Esophagus mucosa (tissue), 1 donor: ENCODE measurements at regions not wholly inside any gene's neighbourhood (a gene's known extent, or its start where the extent isn't known, plus 50 kb on each side); places are given as distances from the start of the nearest gene placed in this dataset.
A peak's percentile ranks its signal among the peaks of the same experiment; 100 is the strongest.
"Not testable (repeated sequence)": the region's sequence is repeated elsewhere in the genome, so short reads cannot be mapped to it uniquely, and the experiment has no call there.

Experiments used
- ATAC-seq: fragments of 200-7000 bp; cut with Tn5 transposase; one replicate; pipeline ENCODE4 v1.9.1; 2020
- donor health status: DM: yes; HTN: yes; CAD: no.

DNA sequence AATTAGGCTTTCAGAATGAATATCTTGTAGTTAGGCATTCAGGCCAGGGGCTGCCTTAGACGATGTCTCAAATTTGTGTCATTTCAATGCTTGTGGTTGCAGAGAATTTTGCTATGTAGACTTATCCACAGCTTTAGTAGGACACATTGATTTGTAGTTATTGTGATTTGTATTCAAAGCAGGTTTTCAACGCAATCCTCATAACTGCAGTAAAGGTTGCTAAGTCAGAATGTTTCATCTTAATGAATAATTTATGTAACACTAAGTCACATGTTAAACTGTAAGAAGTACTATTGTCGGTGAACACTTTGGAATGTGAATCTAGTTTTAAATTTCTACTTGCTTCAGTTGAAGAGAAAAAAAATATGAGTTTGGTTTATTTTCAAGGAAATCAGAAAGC lies 1117.2 kb upstream of the SPRY2 start:
- ATAC-seq, result no peak

DNA sequence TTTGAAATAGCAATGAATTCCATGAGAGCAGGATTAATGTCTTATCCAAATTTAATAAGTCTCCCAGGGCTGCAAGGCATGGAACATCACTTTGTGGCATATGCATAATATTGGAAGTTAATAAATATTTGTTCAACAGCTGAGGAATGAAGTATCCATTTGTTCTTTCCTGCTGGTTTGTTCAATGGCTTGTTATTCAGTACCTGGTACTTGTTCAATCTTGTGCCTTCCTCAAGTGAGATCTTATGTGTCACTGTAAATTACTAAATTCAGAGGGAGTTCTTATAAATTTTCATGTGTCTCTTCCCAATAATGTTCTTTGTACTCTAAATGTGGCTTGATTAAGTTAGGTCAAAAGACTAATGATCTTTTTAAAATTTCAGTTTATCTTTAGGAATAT lies 1105.5 kb upstream of the SPRY2 start:
- no peak for ATAC-seq

DNA sequence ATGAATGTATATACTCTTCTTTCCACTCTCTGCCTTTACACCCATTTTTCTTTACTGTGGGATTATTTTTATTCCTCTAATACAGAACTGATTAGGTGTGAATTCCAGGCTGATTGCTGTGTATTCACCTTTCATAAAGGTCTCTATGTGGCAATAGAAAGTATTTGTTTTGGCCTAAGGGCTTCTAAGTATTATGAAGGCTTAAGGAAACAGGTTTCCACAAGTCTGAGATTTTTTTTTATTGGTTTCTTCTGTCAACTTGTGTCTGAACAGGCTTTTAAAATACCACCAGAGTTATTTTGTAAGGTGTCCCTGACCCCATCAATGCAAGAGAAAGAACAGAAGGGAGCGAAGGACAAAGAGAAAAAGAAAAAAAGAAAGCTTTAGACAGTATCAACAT lies 1102.0 kb upstream of the SPRY2 start:
- peak; percentile 81 for ATAC-seq

DNA sequence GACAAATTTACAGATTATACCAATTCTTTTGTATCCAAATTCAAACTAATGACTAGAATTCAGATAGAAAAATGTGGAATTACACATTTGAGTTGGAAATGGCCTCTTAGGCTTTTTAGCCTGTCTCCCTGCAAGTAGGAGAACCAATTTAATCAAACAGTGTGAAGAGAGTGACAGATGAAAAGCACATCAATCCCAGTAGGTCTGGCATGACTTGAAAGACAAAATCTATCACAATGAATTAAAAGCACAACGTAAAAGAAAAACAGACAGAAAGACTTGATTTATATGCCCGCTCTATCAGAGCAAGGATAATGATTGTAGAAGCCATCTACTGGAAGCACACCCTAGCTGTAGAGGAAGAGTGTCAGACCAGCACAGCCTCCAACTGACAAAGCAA lies 1084.4 kb upstream of the SPRY2 start:
- ATAC-seq, result no peak

DNA sequence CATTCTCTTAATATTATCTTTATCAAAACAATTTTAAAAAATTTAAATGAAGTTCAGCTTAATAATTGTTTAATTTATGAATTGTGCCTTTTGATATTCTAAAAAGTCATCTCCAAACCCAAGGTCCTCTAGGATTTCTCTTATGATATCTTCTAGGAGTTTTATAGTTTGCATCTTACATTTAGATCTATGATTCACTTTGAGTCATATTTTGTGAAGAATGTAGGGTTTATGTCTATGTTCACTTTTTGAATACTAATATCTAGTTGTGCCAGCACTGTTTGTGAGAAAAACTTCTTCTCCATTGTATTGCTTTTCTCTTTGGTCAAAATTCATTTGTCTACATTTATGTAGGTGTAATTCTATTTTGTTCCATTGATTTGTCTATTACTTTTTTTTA lies 1068.4 kb upstream of the SPRY2 start:
- no peak for ATAC-seq

DNA sequence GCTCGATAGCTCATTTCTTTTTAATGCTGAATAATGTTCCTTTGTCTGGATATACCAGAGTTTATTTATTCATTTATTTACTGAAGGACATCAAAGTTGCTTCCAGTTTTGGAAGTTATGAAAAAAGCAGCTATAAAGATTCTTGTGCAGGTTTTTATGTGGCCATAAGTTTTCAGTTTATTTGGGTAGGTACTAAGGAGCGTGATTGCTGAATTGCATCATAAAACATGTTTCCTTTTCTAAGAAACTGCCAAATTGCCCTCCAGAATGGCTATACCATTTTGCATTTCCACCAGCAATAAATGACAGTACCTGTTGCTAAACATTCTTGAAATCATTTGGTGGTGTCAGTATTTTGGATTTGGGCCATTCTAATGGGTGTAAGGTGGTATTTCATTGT lies 1067.7 kb upstream of the SPRY2 start:
- ATAC-seq, result no peak

DNA sequence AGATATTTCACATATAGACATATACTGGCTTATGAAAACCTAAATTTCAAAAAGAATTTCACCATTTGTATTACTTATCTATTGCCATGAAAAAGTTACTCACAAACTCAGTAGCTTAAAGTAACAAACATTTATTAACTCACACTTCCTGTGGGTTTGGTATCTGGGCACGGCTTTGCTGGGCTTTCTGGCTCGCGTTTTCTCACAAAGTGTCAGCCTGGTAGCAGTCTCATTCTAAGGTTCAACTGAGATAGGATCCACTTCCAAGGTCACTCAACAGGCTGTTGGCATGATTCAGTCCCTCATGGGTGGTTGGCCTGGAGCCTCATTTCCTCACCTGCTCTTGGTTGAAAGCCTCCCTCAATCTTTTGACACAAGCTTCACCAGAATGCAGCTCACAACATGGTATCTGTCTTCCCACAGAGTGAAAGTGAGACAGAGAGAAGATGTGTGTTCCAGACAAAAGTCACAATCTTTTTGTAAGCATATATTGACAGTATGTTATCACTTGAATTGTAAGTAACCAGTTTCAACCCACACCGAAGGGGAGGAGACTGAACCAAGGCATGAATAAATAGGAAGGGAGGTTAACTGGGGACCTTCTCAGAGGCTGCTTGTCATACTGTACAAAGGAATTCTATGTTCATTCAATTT lies 1065.8 kb upstream of the SPRY2 start:
- no peak for ATAC-seq

DNA sequence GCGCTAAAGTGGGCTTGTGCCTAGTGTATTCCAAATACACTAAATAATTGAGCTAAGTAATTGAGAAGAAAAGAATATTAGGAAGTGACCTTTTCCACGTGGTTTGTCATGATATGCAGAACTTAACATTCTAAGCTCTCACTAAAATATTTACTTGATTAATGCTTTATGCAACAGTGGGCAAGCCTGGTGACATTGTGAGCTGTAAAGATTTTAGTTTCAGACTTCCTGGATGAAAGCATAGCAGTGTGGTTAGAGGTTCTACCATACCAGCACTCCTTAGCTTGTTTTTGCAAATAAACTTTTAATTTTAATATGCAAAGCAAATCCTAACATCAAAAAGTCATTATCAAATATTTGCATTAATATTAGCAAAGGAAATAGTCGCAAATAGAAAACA lies 1065.1 kb upstream of the SPRY2 start:
- ATAC-seq, result no peak

DNA sequence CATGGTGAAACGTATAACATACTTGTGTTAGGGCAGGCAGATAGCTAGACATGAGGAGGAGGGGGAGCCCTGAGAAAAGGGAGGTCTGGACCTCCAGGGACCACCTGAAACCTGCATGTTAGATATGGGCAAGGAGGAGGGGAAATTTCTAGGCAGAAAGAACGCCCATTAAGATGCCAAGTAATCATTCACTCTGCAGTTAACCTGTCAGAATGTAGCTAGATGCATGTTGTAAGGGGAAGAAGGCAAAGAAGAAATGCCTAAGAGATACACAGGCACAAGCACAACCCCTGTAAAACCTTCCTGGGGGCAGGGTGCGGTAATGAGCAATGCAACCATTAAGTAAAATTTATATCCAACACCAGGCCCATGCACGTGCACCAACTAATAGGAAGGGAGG lies 1055.3 kb upstream of the SPRY2 start:
- no peak for ATAC-seq

DNA sequence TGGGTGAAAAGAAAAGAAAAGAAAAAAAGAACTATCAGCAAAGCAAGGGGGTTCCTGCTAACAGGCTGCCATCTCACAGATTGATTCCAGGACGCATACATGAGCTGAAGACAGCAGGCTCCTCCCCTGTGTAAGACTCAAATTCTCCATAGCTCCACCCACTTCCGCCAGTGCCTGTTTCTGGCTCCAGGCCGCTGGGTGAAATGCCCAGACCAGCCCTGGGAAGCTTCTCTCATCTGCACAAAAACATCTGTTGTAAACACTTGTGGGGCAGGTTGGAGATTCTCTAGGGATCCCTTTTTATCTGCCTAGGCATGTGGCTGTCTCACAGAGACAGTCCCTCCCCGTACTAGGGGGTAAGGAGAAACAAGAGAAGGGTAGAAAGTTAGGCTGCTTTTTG lies 1054.4 kb upstream of the SPRY2 start:
- peak; percentile 52 for ATAC-seq

DNA sequence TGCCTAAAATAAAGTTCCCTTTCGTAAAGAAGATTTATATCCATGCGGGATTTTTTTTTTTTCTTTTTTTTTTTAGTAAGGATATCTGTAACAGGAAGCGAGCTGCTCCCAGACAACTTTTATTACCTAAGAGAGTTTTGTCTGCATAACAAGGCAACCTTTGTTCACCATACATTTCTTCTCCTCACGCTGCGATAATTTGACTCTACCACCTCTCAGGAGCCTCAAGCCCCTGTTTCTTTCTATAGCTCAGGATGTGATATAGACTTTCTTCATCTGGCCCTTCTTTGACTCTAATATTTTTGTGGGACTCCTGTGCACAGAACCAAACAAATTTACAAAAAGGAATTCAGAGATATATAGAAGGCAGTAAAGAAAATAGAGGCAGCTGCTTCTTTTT lies 1053.7 kb upstream of the SPRY2 start:
- ATAC-seq, result no peak

DNA sequence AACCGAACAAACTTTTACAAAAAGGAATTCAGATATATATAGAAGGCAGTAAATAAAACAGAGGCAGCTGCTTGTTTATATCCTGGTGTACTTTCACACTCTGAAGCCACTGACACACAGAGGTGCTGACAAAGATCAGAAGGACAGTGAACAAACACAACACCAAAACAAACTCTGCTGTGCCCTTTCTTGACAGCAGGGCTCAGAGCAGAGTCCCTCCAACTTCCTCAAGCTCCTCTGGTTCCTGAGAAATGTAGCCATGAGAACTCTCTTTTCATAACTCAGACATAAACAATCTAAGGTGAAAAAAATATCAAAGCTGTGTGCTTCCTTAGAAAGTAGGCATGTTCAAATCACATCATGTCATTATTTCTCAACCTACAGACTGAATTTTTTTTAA lies 1052.8 kb upstream of the SPRY2 start:
- no peak for ATAC-seq

DNA sequence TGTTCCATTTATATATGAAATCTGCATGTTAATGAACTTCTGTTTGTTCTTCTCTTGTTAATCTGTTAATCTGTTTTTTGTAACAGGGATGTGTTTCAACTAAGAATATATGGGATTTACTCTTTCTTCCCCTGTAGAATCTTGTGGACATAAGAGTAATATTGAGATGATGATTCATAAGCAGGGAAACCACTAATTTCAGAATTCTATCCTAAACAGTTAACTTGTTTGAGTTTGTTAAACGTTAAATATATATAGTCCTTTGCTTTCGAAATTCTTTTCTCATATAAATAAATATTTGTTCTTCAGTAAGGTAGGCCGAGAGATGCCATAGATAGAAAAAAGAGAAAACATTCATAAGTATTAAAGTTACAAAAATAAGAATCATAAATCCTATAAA lies 1052.2 kb upstream of the SPRY2 start:
- ATAC-seq, result no peak

DNA sequence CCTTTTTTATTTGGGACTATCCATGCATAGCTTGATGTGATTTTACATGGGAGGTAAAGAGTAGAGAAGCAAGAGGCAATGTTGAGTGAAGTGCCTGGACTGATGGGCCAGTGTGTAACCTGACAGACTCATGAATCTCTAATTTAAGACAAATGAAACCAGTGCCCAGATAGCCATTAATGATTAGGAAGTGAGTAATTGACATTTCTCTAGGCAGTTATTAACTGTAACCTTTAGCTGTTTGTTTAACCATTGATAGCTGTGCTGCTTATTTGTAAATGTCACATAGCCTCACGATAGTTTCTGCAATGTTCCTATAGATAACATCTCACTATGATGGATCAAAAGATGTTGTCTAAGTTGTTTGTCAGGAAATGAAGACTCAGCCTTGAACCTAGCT lies 1047.5 kb upstream of the SPRY2 start:
- ATAC-seq, result no peak

DNA sequence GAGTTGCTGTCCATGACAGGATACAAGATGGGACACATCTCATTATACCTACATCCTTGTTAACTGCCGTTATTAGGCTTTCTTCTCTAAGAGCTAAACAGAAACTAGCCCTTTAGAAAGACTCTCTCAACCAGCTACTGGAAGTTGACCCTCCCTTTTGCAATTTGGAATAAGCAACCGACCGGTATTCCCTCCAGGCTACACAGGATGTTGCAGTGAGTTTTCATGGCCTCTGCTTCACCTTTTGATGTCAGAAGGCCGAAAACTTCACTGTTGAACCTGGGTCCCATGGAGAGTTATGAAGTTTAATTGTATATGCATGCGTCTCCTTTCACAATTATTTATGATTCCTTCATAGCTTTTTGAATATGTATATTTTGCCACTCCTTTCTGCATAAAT lies 1042.5 kb upstream of the SPRY2 start:
- ATAC-seq, result no peak

DNA sequence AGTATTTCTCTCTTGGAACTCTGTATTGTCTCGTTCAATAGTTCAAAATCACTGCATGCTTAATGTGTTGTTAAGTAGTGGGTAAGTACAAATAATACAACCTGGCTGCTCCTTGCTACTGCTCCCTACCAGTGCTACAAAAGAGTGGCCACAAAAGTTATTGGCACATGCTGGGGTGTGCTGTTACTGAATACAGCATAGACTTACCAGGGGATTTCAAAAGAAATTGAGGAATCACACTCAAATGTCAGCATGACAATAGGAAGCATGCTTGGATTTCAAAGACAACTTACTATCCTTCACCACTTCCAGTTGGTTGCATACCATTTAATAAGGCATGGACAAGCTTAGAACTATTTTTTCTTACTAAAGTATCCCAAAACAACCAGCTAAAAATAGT lies 1041.3 kb upstream of the SPRY2 start:
- ATAC-seq, result no peak

DNA sequence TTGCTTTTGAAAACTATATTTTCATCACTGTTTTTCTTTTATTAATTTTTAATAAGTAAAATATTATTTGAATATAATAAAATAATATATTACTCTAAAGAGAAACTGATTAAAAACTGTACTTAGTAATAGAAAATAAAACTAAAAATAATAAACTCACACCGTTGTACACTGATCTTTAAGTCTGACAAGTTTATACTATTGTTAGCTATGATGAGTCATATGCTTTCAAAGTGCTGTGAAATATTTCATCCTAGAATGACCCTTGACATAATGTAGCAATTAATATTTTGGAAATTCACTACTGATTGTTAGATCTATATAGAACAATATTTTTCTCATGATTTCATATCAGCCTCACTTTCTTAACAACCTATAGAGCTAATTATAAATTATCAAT lies 1040.6 kb upstream of the SPRY2 start:
- ATAC-seq, result no peak

DNA sequence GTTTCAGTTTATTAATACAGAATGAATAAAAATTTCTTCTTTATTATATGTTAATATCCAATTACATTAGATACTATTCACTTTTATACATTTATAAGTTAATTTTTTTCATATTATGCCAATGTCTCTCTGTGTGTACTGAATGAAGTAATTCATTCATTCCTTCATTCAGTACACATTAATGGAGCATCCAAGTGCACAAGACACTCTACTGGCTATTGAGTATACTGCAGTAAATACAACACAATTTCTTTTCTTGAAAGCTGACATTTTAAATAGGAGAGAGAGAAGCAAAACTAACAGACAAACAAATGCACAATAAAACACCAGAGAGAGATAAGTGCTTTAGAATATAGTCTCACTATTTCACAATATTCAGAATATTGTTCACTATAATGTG lies 1038.3 kb upstream of the SPRY2 start:
- no peak for ATAC-seq

DNA sequence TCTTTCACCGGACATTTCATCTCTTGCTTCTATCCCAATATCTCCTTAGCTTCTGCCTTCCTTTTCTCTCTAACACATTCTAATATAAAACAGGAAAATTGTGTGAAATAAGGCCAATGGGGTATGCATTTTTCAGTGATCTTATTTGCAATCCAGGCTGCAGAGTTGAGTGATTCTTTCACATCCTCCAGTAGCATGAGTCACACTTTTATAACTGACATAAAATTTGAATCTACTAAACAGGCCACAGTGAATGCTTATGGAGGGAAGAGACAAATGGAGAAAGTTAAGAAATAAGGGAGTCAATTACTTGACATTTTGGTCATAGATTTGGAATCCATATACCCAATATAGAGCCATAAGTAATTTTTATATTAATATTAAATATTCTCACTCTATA lies 1037.0 kb upstream of the SPRY2 start:
- ATAC-seq, result no peak

DNA sequence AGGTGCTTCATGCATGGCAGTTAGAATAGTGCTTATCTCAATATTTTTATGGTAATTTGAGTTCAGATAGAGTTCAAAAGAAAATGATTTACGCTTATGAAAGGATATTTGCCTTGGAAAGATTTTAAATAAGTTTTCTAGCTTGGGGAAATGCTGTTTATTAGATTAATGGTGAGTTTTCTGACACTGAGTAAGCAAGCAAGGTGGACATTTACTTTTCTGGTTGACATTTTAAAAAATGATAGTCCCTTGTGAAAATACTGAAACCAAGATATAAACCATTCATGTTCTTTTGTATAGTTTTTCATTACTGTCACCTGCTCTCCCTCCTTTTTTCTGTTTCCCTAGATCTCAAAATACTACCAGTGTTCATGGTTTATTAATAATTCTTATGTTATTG lies 1034.8 kb upstream of the SPRY2 start:
- ATAC-seq, result no peak

DNA sequence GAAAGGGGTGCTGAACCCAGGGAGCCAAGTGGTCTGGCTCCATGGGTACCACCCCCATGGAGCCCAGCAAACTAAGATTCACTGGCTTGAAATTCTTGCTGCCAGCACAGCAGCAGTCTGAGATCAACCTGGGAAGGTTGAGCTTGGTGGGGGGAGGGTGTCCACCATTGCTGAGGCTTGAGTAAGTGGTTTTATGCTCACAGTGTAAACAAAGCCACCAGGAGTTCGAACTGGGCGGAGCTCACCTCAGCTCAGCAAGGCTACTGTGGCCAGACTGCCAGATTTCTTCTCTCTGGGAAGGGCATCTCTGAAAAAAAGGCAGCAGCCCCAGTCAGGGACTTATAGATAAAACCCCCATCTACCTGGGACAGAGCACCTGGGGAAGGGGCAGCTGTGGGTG lies 1021.8 kb upstream of the SPRY2 start:
- not testable (repeated sequence) for ATAC-seq

DNA sequence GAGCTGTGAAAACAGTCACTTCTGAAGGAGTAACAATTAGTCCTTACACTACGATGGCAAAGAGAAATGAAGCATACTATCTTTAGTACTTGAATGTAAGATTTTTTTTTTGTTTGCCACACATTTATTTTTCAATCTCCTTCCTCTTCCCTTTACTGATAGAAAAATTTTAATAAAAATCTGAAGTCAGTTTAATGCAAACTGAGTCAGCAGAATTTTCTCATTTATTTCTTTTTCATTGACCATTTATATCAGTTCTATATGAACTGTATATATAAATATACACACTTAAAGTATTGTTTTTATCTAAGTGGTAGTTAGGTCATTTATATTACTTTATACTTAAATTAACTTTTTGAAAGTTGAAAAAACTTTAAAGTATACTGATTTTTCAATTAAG lies 1009.1 kb upstream of the SPRY2 start:
- ATAC-seq, result no peak

DNA sequence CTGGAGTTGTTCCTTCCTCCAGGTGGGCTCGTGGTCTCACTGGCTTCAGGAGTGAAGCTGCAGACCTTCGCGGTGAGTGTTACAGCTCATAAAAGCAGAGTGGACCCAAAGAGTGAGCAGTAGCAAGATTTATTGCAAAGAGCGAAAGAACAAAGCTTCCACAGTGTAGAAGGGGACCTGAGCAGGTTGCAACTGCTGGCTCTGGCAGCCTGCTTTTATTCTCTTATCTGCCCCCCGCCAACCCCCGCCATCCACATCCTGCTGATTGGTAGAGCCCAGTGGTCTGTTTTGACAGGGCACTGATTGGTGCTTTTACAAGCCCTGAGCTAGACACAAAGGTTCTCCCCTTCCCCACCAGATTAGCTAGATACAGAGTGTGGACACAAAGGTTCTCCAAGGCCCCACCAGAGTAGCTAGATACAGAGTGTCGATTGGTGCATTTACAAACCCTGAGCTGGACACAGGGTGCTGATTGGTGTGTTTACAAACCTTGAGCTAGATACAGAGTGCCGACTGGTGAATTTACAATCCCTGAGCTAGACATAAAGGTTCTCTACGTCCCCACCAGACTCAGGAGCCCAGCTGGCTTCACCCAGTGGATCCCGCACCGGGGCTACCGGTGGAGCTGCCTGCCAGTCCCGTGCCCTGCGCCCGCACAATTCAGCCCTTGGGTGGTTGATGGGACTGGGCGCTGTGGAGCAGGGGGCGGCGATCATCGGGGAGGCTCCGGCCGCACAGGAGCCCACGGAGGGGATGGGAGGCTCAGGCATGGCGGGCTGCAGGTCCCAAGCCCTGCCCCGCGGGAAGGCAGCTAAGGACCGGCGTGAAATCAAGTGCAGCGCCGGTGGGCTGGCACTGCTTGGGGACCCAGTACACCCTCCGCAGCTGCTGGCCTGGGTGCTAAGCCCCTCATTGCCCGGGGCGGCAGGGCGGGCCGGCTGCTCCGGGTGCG lies 999.5 kb upstream of the SPRY2 start:
- ATAC-seq, result not testable (repeated sequence)

DNA sequence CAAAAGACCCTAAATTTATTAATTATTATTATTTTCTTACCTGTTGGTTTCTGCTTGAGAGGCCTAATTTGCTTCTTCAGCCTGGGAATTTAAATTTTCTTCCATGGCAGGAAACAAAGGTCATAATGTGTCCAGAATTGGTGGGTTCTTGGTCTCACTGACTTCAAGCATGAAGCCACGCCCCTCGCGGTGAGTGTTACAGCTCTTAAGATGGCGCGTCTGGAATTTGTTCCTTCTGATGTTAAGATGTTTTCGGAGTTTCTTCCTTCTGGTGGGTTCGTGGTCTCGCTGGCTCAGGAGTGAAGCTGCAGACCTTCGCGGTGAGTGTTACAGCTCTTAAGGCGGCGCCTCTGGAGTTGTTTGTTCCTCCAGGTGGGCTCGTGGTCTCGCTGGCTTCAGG lies 998.7 kb upstream of the SPRY2 start:
- not testable (repeated sequence) for ATAC-seq
